Effector memory CD8-positive, alpha-beta T cell (primary cell): ENCODE measurements at regions not wholly inside any gene's neighbourhood (a gene's known extent, or its start where the extent isn't known, plus 50 kb on each side); places are given as distances from the start of the nearest gene placed in this dataset.

ENCODE experiments used
- ATAC-seq: fragments of 150-1000 bp; cut with Tn5 transposase; replicated peaks from 2 replicates; pipeline ENCODE4 v1.10.0; 2021; ENCODE audit warnings: mild to moderate bottlenecking, moderate library complexity
- DNase-seq, 3 experiments: peaks; one replicate each; pipeline ENCODE4 v3.0.0; 2021
- H3K27ac Mint-ChIP-seq, 2 donors: one replicate each; pipeline ENCODE4 v1.8.0; 2022; ENCODE audit warnings: mild to moderate bottlenecking in 2 of 2, mixed read lengths in 2 of 2, moderate library complexity in 2 of 2
- H3K27me3 Mint-ChIP-seq, 2 donors: one replicate each; pipeline ENCODE4 v1.8.0; 2022; ENCODE audit warnings: mixed read lengths in 2 of 2
- H3K36me3 Mint-ChIP-seq: one replicate; pipeline ENCODE4 v1.8.0; 2022; ENCODE audit warnings: mild to moderate bottlenecking, moderate library complexity, mixed read lengths; ENCODE audit not compliant: insufficient read depth
- H3K4me1 Mint-ChIP-seq, 2 donors: one replicate each; pipeline ENCODE4 v1.8.0; 2022; ENCODE audit warnings: low read depth in 2 of 2, mixed read lengths in 2 of 2
- H3K4me3 Mint-ChIP-seq, 2 donors: one replicate each; pipeline ENCODE4 v1.8.0; 2022; ENCODE audit warnings: mild to moderate bottlenecking in 2 of 2, mixed read lengths in 2 of 2, moderate library complexity in 2 of 2
- H3K9me3 Mint-ChIP-seq, 2 donors: one replicate each; pipeline ENCODE4 v1.8.0; 2022; ENCODE audit warnings: mixed read lengths in 2 of 2

DNA sequence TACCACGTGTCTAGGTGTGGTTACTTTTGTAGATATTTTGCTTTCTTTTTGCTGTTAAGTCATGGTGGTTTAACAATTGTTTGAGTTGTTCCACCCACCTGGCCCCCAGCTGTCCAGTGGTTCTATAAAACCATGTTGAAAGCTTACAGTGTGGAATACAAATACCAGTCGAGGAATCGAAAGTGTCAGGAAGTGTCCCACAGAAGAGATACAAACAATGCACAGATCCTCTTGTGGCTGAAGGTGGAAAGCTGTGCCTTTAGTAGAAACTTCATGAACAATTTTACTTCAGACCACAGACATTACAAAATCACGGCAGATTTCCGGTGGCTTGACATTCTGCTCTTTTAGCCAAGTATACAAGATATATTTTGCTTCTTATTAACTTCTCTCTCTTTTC is 782.4 kb upstream of the SOX9 start:
- no peak for DNase-seq
- H3K9me3 Mint-ChIP-seq: peaks cover 0 to 2% of the 10 kb centered on the region in 2 donors
- H3K4me1 Mint-ChIP-seq: no peaks in the 10 kb centered on the region
- H3K27me3 Mint-ChIP-seq: no peaks in the 10 kb centered on the region
- H3K4me3 Mint-ChIP-seq: no peak overlapping the region
- no peaks in the 10 kb centered on the region for H3K36me3 Mint-ChIP-seq
- no peak for ATAC-seq
- H3K27ac Mint-ChIP-seq: no peak overlapping the region

DNA sequence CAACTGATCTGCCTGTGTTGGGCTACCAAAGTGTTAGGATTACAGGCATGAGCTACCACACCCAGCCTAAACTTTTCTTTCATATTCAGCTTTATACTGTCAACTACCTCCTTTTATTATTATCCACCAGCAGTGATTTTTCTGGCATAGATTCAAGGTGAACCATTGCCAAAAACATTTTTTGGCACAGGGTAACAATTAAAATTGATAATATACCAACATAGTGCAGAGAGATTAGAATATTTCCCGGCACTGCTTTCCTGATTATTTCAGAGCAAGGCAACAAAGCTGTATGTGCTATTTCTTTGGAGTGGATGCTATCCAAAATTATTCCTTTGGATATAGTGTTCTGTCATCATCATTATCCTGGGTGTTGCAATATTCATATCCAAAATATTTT is 781.6 kb upstream of the SOX9 start:
- H3K36me3 Mint-ChIP-seq: no peaks in the 10 kb centered on the region
- no peak for DNase-seq
- H3K27me3 Mint-ChIP-seq: no peaks in the 10 kb centered on the region
- H3K4me1 Mint-ChIP-seq: no peaks in the 10 kb centered on the region
- H3K4me3 Mint-ChIP-seq: no peak overlapping the region
- H3K9me3 Mint-ChIP-seq: peaks cover 0 to 2% of the 10 kb centered on the region in 2 donors
- no peak overlapping the region for H3K27ac Mint-ChIP-seq
- ATAC-seq: no peak

DNA sequence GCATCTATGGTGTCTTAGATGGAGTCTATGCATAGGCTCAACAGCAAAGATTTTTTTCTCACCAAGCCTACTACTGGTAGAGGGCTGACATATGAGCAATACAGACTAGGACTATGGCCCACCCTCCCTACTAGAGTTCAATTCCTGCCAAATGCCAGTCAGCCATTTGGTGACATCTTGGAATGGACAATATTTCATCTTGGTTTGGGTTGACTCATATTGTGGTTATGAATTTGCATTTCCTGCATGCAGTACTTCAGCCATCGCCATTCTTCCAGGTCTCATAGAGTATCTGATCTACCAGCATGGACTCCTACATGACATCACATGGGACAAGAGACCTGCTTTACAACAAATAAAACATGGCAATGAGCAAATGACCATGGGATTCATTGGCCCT is 778.1 kb upstream of the SOX9 start:
- no peak for DNase-seq

DNA sequence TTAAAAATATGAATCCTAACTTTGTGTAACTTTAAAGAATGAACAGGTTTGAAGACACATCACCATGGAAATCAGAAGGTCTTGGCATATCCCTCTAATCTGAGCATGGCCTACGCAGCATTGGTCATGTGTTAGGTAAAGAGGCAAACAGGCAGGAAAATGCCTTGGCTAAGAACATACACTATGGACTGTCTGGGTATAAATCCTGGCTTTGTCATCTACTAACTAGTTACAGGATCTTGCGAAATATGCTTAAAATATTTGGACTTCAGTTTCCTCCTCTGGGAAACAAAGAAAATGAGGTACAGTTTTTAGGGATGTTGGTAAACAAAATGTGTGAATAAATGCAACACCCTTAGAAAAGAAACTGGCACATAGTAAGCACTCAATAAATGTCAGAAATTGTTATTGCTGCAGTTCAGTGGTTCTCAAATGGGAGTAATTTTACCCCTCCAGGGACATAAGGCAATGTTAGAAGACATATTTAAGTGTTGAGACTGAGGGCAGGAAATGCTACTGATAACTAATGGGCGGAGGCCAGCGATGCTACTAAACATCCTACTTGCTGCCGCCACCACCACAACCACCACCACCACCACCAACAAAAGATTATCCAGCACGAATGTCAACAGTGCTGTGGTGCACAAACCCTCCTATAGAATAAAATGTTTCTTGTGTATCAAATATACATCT is 770.8 kb upstream of the SOX9 start:
- Mint-ChIP-seq H3K9me3 (peaks cover 4 to 14% of the 10 kb centered on the region in 2 donors), H3K27ac (no peak overlapping the region), H3K4me1 (no peaks in the 10 kb centered on the region), H3K27me3 (no peaks in the 10 kb centered on the region), H3K4me3 (no peak overlapping the region), H3K36me3 (no peaks in the 10 kb centered on the region)
- no peak for ATAC-seq
- DNase-seq: no peak

More for the DNA sequence above, 778.1 kb upstream of the SOX9 start:
- H3K4me3 Mint-ChIP-seq: no peak overlapping the region
- no peaks in the 10 kb centered on the region for H3K27me3 Mint-ChIP-seq
- no peaks in the 10 kb centered on the region for H3K36me3 Mint-ChIP-seq
- H3K9me3 Mint-ChIP-seq: peaks cover 0 to 7% of the 10 kb centered on the region in 2 donors
- H3K4me1 Mint-ChIP-seq: no peaks in the 10 kb centered on the region
- H3K27ac Mint-ChIP-seq: no peak overlapping the region
- no peak for ATAC-seq

DNA sequence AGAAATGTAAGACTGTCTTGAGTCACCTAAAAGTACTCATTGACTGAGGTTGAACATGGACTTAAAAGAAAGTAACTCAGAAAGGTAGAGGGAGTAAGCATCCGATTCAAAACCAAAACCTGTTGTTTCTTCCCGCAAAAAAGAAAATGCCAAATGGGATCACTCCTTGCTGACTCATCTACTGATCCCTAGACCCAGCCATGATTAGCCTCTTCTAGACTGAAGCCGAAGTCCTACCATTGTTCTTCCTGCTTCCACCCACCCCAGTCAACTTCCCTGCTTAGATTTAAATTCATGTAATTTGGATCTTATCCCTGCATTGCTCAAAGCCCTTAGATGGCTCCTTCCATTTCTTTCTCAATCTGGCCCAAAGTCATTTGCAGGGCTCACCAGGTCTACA is 760.5 kb upstream of the SOX9 start:
- peaks cover 6 to 20% of the 10 kb centered on the region in 2 donors for H3K9me3 Mint-ChIP-seq
- H3K4me3 Mint-ChIP-seq: no peak overlapping the region
- H3K27me3 Mint-ChIP-seq: no peaks in the 10 kb centered on the region
- DNase-seq: no peak
- no peak for ATAC-seq
- no peaks in the 10 kb centered on the region for H3K4me1 Mint-ChIP-seq
- H3K27ac Mint-ChIP-seq: no peak overlapping the region
- H3K36me3 Mint-ChIP-seq: no peaks in the 10 kb centered on the region

DNA sequence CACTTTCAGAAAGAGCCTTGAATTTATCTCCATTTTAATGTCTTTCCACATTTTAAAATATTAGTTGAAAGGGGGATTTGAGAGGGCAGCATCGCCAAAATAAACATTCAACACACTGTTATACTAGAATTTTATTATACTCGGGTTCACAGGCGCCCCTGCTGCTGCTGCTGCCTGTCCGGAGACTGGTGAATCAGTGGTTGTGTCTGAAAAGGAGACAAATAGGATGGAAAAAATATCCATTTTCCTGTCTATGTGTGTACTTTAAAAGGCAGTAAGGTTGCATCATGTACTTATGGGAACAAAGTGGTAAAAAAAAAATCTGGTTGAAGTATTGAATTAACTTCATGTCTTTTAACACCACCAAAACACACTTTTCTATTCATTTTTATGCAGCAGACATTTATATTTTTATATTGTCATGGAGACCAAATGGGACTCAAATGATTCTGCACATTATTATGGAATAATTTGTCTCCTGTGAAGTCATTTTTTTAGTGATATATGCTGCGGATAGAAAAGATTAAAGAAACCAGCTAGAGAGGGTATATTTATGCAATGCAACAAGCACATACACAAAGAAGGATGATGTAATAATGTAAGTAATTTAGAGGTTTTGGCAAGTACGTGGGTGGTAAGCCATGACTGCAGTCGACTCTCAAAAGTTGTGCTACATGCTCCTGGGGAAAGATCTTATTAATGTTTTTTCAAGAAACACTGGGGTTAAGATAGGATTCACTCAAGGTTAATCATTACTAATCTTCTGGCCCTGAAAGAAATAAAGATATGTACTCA is 759.0 kb upstream of the SOX9 start:
- DNase-seq (no peak), ATAC-seq (no peak)
- H3K36me3 Mint-ChIP-seq: no peaks in the 10 kb centered on the region
- H3K27me3 Mint-ChIP-seq: no peaks in the 10 kb centered on the region
- peaks cover 6 to 20% of the 10 kb centered on the region in 2 donors for H3K9me3 Mint-ChIP-seq
- no peak overlapping the region for H3K27ac Mint-ChIP-seq
- no peaks in the 10 kb centered on the region for H3K4me1 Mint-ChIP-seq
- H3K4me3 Mint-ChIP-seq: no peak overlapping the region

DNA sequence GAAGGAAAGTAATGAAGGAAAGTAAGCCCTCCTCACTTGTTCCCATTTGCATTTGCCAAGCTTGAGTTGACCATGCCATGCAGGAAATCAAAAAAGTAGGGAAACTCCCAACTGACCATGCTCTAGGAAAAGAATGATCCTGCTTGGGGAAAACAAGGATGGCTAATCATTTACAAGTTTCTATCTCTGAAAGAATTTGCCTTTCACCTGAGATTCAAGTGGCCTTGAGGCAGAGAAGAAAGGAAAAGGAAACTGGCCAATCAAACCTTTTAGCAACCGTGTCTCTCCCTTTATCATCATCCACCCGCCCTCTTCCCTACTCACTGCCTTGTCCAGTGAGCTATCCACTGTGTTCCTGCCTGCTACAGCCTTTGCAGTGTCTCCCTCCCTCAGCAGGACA is 757.2 kb upstream of the SOX9 start:
- H3K9me3 Mint-ChIP-seq: peaks cover 11 to 20% of the 10 kb centered on the region in 2 donors
- H3K27ac Mint-ChIP-seq: no peak overlapping the region
- ATAC-seq: no peak
- H3K4me1 Mint-ChIP-seq: no peaks in the 10 kb centered on the region
- no peak for DNase-seq
- H3K27me3 Mint-ChIP-seq: no peaks in the 10 kb centered on the region
- H3K36me3 Mint-ChIP-seq: no peaks in the 10 kb centered on the region
- no peak overlapping the region for H3K4me3 Mint-ChIP-seq

DNA sequence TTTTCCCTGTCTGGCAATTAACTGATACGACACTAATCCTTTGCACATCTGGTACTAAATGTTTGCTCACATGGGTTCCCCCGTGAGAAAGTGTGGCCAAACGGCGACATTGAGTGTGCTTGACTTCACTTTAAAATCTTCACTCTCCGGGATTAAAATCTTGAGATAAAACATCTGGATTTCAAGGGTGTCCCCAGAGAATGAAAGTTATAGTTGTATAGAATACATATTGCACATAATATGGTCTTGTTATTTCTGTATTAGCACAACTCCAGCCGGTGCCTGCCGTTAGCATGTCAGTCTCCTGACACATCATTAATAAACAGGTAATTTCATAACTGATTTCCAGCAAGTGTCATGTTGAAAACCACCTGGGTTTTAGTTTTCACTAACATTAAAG is 749.0 kb upstream of the SOX9 start:
- H3K36me3 Mint-ChIP-seq: no peaks in the 10 kb centered on the region
- no peak for ATAC-seq
- no peak overlapping the region for H3K27ac Mint-ChIP-seq
- H3K4me1 Mint-ChIP-seq: no peaks in the 10 kb centered on the region
- H3K27me3 Mint-ChIP-seq: no peaks in the 10 kb centered on the region
- no peak overlapping the region for H3K4me3 Mint-ChIP-seq
- no peak for DNase-seq
- H3K9me3 Mint-ChIP-seq: peaks cover 5 to 8% of the 10 kb centered on the region in 2 donors

DNA sequence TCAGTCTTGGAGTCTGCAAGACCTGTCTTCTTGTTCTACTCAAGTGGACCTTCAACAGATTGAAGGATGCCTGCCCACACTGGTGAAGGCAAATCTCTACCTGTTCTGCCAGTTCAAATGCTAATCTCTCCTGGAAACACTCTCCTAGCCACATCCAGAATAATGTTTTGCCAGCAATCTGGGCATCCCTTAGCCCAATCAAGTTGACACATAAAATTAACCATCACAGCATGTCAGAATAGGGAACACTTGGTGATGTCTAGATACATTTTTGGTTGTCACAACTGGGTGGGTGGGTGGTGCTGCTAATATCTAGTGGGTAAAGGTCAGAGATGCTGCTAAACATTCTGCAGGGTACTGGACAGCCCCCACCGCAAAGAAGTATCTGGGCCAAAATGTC is 744.9 kb upstream of the SOX9 start:
- H3K27me3 Mint-ChIP-seq: no peaks in the 10 kb centered on the region
- H3K4me1 Mint-ChIP-seq: no peaks in the 10 kb centered on the region
- H3K36me3 Mint-ChIP-seq: no peaks in the 10 kb centered on the region
- no peak for ATAC-seq
- H3K4me3 Mint-ChIP-seq: no peak overlapping the region
- H3K9me3 Mint-ChIP-seq: peaks cover 0 to 10% of the 10 kb centered on the region in 2 donors
- no peak for DNase-seq
- no peak overlapping the region for H3K27ac Mint-ChIP-seq

DNA sequence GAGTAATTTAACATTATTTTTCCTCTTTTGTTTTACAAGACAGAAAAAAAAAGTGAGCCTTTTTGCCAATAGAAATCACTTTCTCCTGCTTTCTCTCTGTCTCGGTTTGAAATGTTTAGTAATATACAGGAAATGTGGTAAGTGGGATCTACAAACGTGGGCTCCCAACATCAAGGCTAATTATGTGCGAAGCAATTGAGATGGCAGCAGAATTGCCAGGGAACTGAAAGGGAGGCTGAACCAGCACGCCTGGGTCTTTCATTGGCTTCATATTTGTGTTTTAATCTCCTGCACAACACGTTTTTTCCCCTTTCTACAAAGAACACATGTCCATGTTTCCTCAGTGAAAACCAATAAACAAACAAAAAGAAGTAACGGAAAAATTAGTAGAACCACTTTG is 743.9 kb upstream of the SOX9 start:
- ATAC-seq (no peak), DNase-seq (no peak)
- H3K27me3 Mint-ChIP-seq: no peaks in the 10 kb centered on the region
- no peaks in the 10 kb centered on the region for H3K36me3 Mint-ChIP-seq
- no peak overlapping the region for H3K27ac Mint-ChIP-seq
- no peak overlapping the region for H3K4me3 Mint-ChIP-seq
- H3K4me1 Mint-ChIP-seq: no peaks in the 10 kb centered on the region
- peaks cover 0 to 10% of the 10 kb centered on the region in 2 donors for H3K9me3 Mint-ChIP-seq

DNA sequence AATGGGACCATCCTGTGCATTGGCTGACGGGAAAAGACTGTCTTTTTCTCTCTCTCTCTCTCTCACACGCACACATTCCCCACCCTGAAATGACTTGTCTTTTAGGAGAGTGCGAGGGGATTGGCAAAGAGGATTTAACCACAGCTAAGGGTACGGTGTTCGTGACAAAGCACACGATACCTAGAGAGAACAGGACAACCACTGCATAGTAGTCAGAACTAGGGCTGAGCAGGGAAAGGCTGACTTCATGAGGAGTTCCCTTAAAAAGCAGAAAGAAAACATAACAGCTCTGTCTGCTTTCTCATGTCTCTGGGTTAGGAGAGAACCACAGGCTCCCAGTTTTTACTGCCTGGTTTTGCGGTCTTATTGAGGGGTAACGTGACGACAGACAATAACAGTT is 742.8 kb upstream of the SOX9 start:
- no peaks in the 10 kb centered on the region for H3K36me3 Mint-ChIP-seq
- ATAC-seq: no peak
- H3K4me3 Mint-ChIP-seq: no peak overlapping the region
- no peak for DNase-seq
- peaks cover 0 to 10% of the 10 kb centered on the region in 2 donors for H3K9me3 Mint-ChIP-seq
- H3K27me3 Mint-ChIP-seq: no peaks in the 10 kb centered on the region
- no peak overlapping the region for H3K27ac Mint-ChIP-seq
- H3K4me1 Mint-ChIP-seq: no peaks in the 10 kb centered on the region

DNA sequence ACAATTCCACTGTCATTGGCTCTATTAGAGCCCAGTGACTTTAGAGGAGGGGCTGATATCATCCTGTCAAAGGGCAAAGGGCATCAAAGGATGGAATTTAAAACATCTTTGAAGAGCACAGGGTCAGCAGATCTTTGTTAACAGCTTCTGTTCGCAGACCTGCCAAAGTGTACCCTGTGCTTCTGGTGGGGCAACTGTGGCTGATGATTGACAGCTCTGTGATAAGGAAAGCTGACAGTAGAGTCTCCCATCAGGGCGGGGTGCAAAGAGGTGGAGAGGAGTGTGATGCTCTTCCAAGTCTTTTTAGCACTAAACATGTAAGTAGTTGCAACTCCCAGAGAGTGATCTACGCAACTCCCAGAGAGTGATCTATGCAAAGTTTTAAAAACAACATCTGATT is 742.1 kb upstream of the SOX9 start:
- Mint-ChIP-seq H3K27ac (no peak overlapping the region), H3K4me1 (no peaks in the 10 kb centered on the region), H3K4me3 (no peak overlapping the region), H3K9me3 (peaks cover 2 to 10% of the 10 kb centered on the region in 2 donors), H3K36me3 (no peaks in the 10 kb centered on the region), H3K27me3 (no peaks in the 10 kb centered on the region)
- no peak for ATAC-seq
- DNase-seq: no peak

DNA sequence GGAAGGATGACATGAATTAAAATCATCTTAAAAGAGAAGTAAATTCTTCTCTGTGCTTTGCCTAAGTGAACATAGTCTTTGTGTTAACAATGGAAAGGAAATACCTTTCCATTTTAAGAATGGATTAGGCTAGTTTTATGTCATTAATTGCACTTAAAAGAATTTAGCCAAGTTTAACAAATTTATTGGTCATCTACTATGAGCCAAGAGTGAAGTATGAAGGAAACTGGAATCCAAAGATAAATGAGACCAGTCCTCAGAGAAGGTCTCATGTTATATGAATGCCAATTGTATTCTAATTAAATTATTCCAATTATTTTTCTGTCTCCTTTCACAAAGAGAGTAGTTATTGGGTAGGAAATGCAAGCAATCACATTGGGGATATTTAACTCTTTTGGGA is 741.3 kb upstream of the SOX9 start:
- H3K9me3 Mint-ChIP-seq: peaks cover 2 to 10% of the 10 kb centered on the region in 2 donors
- H3K27me3 Mint-ChIP-seq: no peaks in the 10 kb centered on the region
- H3K27ac Mint-ChIP-seq: no peak overlapping the region
- no peak for DNase-seq
- H3K4me3 Mint-ChIP-seq: no peak overlapping the region
- H3K4me1 Mint-ChIP-seq: no peaks in the 10 kb centered on the region
- no peak for ATAC-seq
- no peaks in the 10 kb centered on the region for H3K36me3 Mint-ChIP-seq

DNA sequence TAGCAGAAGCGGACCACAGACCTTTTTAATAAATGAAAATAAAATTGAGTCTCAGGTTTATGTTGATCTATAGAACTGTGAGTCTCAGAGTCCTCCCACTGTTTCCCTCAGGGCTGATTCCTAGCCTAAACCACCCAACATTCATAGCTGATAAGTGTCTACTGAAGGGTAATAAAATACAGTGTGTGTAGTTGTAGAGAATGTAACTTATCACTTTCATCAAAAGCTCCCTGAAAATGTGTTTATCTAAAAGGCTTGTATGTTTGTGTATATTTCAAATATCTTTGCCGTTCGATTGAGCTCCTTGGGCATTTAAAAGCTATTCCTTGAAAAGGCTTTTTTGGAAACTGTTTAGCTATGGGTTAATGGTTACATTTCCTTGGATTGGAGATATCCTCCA is 740.3 kb upstream of the SOX9 start:
- Mint-ChIP-seq H3K4me3 (no peak overlapping the region), H3K27ac (no peak overlapping the region), H3K36me3 (no peaks in the 10 kb centered on the region), H3K4me1 (no peaks in the 10 kb centered on the region), H3K9me3 (peaks cover 2 to 10% of the 10 kb centered on the region in 2 donors), H3K27me3 (no peaks in the 10 kb centered on the region)
- ATAC-seq: no peak
- no peak for DNase-seq
